ENCODE measurements at regions not wholly inside any gene's neighbourhood (a gene's known extent, or its start where the extent isn't known, plus 50 kb on each side); places are given as distances from the start of the nearest gene placed in this dataset.
"Not testable (repeated sequence)": the region's sequence is repeated elsewhere in the genome, so short reads cannot be mapped to it uniquely, and the experiment has no call there.

DNA sequence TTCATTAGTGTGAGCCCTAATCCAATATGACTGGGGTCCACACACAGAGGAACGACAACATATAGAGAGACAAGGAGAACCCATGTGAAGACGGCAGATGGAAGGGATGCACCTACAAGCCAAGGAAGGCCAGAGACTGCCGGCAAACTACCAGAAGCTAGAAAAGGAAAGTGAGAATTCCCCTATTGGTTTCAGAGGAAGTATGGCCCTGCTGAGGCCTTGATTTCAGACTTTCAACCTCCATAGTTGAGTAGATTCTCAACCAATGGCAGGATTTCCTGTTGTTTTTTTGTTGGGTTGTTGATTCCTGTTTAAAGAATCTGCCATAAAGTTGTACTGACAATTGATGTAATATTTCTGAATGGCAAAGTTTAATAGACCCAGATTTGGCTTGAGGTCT, 241.5 kb downstream of the SATB2 start:
- no peak for DNase-seq (ENCODE audit: low read depth in 1 of 2, low spot score in 1 of 2)

DNA sequence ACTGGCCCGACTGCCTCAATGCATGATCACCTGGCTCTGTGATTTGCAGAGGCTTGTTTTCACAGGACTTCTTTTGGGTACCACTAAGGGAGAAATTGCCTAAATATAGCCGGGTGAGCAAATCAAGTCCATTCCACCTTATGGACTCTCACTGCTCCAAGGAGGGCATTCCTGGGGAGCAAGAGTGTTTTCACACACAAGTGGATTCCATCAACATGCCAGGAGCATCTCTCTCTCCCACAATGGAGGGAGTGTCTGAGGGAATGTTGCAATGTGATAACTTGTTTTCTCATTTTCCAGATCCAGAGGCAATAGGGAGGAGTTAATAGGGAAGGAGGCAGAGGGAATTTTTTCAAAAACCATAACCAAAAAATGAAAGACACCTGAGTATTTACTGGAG, 250.7 kb downstream of the SATB2 start:
- DNase-seq (ENCODE audit: low read depth in 1 of 2, low spot score in 1 of 2): no peak

DNA sequence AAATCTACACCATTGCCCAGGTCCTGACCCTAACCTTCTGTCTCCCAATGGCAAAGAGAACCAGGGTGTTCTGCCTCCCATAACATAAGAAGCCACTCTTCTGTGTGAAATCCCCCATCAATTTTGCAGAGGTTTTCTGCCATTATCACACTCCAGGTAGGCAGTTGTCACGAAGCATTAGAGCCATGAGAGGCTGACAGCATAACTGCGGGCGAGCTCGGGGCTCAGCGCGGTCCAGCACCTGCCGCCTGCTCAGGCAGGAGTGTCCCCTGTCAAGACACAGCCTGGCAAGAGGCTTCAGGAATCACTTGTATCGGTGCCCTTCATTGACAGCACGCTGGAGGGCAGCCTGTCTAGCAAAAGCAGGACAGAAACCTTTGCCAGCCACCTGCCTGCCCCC, 251.2 kb downstream of the SATB2 start:
- DNase-seq (ENCODE audit: low read depth in 1 of 2, low spot score in 1 of 2): no peak

DNA sequence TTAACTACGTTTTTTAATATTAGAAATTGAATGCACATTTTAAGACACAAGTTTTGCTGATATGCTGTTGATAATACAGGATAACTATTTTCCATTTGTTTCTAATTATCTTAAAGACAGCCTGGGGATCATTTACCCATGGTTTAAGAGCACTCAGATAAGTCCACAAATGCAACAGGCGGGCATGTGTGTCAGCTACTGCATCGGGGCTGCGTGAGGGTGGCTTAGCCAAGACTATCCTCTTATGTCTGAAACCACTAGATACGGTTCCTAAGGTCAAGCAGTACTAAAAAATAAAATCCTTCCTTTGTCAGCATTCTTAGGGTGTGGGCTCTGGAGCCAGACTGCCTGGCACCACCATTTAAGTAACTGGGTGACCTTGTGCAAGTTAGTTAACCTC, 254.8 kb downstream of the SATB2 start:
- DNase-seq (ENCODE audit: low read depth in 1 of 2, low spot score in 1 of 2): no peak

DNA sequence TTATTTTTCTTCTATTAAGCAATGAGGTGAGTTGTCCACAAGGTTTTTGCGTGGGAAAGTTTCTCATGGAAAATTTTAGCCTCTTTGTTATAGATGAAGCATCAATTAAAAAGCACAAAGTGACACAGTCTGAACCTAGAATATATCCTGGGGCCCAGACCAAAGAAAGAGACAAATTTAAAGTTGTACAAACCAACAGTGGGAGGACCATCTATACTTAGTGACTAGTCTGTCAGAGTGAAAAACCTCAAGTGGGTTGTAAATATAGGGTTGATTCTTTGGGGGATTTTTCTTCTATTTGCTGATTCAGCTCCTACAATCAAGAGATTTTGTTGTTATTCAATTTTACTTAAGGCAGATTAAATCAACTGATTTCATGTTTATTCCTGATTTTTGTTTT, 256.2 kb downstream of the SATB2 start:
- DNase-seq (ENCODE audit: low read depth in 1 of 2, low spot score in 1 of 2): no peak

DNA sequence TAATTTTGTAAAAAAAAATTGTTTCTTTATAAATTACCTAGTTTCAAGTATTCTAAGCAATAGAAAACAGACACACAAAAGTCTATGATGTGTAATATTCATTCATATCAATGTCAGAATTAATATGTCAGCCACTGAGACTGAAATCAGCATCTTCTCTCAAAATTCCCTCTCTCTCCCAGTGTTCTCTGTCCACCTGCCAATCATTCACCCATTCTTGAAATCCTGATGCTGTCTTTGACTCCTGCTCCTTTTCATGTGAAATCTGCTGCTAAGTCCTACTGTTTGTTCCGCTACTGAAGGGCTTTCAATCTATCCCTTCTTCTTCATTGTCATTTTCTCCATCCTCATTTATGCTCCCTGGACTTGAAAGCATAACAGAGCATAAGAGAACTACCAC, 257.9 kb downstream of the SATB2 start:
- DNase-seq (ENCODE audit: low read depth in 1 of 2, low spot score in 1 of 2): no peak

DNA sequence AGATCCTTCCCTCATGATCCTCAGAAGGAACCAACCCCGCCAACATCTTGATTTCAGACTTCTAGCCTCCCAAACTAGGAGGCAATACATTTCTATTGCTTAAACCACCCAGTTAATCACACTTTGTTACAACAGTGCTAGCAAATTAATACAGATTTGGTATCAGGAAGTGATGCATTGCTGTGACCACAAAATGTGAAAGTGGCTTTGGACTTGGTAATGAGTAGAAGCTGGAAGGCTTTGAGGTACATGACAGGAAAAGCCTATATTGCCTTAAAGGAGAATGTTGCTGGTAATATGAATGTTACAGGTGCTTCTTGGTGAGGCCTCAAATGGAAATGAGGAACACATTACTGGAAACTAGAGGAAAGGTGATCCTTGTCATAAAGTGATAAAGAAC, 260.3 kb downstream of the SATB2 start:
- no peak for DNase-seq (ENCODE audit: low read depth in 1 of 2, low spot score in 1 of 2)

DNA sequence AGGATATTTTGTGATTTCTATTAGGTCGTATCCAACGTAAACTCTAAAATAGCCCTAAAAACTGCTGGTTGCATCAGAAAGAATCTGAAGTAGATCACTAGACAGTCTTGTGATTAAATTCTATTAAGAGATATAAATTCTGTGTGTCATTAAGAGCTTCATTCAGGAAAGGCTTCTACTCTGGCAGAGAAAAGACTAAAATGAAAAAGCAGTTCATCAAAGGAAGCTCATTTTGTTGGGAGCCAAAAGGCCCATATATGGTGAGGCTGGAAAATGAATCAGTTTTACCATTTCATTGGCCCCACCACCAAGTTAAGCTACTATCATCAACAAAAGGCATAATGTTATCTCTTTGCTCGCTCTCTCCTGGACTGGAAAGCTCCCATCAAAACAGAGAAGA, 261.1 kb downstream of the SATB2 start:
- DNase-seq (ENCODE audit: low read depth in 1 of 2, low spot score in 1 of 2): no peak

DNA sequence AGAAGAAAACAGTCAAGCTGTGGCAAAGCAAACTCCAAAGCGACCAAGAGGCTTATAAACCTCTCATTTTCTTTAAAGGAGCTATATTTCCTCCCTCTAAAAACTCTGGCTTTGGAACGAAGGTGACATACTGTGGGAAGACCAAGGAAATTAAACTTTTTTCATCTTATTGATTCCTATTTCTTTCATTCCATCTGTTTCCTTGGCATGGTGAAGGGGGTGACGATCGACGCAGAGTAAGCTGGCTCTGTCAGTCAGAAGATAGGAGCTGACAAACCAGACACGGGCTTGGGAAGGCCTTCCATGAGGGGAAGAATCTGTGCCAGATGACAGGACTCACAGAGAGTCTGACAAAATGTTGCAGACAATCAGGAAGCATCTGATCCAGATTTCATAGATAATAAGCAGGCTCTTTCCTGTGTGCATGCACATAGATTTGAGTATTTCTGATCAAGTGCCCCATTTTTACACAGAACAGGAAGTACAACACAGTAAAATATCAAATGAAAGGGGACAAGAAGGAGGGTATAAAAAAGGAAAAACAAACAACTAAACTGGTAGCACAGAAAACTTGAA, 261.7 kb downstream of the SATB2 start:
- no peak for DNase-seq (ENCODE audit: low read depth in 1 of 2, low spot score in 1 of 2)

DNA sequence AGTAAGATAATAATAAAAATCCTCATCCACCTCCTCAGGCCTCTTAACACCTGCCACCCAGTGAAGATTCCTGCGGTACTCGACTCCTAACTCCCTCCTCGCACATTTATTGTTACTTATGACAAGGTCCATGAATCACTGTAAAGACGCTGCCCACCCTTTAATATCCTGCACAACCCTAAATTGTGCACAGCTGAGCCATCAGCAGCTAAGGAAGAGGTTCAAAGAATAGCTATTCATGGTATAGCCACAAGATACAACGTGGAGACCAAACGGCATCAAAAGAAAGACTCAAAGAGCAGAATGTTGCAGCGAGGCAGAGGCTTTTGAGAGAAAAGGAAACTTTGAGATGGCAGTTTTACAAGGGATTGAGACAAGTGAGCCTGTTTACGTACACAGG, 266.3 kb downstream of the SATB2 start:
- no peak for DNase-seq (ENCODE audit: low read depth in 1 of 2, low spot score in 1 of 2)

DNA sequence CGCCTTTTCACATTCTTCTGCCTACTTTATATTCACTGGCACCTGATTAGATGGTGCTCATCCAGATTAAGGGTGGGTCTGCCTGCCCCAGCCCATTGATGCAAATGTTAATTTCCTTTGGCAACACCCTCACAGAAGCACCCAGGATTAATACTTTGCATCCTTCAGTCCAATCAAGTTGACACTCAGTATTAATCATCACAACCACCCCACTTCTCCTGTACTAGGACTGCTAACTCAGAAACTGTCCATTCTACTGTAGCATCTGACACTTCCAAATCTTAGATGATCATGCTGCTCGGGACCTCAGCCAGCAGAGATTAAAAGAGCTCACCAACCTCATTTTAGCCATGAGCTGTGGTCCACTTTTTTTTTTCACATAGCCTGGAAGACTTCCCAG, 268.5 kb downstream of the SATB2 start:
- no peak for DNase-seq (ENCODE audit: low read depth in 1 of 2, low spot score in 1 of 2)

DNA sequence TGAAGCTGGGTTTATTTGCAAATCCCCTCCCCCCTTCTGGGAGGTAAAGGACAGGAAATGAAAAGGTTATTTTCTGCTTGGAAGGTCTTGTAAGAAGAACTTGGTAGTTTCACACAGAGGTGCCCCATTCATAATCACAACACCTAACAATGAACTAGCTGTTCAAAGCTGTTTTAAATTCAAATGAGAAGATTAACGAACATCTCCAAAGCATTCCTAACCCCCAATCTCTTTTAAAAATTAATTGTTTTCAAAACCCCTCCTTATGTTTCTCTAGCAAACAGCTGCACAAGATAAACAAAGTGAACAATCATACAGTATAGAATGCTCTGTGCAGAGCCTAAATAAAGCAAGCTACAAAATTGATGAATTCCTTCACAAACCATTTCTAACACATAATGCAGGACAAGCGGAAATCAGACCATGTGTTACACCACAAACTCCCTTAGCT, 271.4 kb downstream of the SATB2 start:
- no peak for DNase-seq (ENCODE audit: low read depth in 1 of 2, low spot score in 1 of 2)

DNA sequence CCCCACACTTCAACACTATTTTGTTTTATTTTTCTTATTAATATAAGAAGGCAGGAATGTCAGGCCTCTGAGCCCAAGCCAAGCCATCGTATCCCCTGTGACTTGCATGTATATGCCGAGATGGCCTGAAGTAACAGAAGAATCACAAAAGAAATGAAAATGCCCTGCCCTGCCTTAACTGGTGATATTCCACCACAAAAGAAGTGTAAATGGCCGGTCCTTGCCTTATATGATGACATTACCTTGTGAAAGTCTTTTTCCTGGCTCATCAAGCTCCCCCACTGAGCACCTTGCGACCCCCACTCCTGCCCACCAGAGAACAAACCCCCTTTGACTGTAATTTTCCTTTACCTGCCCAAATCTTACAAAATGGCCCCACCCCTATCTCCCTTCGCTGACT, 272.6 kb downstream of the SATB2 start:
- not testable (repeated sequence) for DNase-seq (ENCODE audit: low read depth in 1 of 2, low spot score in 1 of 2)

DNA sequence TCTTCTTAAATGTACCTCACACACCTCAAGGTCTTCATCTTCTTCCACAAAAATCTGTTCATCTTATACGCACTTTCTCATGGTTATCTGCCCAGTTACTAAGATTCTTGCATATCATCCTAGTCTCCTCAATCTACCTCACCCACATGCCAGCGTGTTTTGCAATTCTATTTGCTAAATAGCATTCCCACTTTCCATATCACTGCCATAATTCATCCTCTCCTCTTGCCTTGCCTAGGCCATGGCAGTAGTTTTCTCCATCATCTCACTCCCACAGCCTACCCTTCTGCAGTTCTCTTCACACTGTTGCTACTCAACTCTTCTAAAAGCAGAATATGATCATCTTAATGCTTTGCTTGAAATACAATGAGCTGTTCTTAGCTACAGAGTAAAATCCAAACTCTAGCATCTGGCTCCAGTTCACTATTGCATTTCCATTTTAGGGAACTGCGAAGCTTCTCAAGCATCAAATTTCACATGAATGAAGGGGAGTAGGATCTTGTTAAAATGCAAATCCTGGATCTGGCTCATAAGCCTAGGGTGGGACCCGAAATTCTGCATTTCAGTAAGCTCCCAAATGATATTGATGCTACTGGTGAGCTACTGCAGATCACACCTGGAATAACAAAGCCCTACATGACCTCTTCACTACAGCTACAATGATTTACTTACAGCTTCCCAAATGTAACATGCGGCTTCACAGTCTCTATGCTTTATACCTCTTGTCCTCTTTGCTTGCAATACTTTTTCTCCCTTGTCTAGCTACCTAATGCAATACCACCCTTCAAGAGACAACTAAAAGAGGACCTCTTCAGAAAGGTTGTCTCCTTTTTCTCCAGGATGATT, 293.9 kb downstream of the SATB2 start:
- no peak for DNase-seq (ENCODE audit: low read depth in 1 of 2, low spot score in 1 of 2)

DNA sequence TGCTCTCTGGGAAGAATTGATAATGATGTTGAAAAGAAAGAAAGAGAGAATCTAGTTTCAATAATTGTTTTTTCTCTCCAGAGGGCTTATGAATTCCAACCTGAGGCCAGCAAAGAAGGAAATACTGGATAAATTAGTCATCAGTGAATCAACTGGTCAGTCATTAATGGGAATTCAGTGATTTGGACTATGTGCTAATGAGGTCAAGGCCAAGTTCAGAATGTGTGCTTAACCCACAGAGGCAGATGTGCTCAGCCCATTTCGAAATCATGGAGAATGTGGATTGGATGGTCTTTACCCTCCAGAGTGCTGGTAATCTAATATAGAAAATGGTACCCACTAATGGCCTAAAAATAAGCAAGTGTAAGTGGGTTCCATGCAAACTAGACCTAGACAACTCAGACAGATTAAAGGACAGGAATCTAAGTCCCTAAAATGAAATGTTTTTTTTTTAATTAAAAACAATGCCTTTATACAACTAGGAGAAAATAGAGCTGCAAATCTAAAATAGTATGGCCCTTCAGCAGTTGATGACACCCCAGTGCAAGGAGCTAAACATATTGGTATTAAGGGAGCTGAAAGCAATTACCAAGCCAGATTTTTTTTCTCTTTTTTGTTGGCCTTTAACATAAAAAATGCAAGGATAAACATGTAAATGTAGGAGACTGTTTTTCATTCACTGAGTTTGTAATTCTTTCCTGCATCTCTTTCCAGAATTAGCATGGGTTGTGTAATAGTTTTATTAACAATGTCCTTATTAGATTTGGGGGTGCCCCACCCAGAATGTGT, 296.9 kb downstream of the SATB2 start:
- no peak for DNase-seq (ENCODE audit: low read depth in 1 of 2, low spot score in 1 of 2)

DNA sequence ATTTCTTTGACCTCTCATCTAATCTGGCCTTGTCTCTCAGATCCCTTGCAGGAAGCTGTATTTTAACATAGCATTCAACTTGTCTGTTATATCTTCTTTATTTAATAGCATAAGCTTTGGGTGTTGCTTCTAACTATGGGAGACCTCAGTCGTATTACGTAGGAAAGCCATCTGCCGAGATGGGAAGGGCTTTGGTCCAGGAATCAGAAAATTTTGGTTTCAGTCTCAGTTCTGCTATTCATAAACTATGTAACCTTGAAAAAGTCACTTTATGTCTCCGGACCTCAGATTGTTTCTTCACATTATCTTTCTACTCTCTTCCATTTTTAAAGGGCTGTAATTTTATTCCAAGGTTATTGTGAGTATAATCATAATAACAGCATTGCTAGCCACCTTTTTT, 297.7 kb downstream of the SATB2 start:
- DNase-seq (ENCODE audit: low read depth in 1 of 2, low spot score in 1 of 2): no peak

DNA sequence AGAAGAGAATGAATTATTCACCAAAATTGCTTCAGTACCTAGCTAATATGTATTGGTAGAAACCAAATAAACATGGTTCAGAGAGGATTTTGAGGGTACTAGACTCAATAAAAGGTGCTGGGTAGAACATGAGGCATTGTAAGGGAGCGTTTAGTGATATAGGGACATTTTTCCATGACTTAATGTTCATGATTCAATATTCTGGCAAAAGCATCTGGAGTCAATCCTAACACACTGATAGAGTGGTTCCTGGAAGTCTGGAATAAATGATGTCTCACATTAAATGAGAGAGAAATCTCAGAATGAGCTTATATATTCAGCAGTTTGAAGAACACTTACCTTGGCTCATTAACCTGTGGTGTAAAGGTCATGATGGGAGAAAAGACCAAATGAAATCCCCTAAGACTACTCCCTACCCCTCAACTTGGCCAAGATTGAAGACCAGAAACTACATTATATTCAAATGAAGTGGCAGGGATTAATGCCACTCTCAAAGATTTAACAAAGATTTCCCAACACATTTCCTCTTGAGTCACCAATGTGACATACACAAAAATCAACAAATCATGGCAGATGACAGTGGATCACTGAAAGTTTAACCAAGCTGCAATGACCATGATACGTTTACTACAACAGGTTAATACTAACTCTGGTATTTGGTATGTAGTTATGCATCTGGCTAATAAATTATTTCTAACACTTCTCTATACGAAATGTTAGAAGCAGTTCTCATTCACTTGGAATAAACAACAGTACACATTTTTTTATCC, 309.5 kb downstream of the SATB2 start:
- DNase-seq (ENCODE audit: low read depth in 1 of 2, low spot score in 1 of 2): no peak

DNA sequence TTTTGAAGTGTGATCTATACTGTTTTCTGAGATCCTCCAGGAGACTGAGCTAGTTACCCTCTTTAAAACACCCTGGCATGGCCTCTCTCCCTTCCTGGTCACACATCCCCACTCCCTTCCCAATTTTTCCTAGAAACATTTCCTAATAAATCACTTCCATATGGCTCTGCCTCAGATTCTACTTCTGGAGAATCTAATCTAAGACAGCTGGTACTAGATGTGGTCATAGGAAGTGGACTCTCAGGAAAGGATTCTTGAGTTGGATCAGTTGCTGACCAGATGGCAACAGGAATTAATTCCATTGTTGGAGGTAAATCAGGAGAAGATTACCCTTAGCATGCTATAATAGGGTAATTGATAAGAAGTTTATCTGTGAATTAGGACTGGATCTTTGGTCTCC, 310.5 kb downstream of the SATB2 start:
- no peak for DNase-seq (ENCODE audit: low read depth in 1 of 2, low spot score in 1 of 2)

DNA sequence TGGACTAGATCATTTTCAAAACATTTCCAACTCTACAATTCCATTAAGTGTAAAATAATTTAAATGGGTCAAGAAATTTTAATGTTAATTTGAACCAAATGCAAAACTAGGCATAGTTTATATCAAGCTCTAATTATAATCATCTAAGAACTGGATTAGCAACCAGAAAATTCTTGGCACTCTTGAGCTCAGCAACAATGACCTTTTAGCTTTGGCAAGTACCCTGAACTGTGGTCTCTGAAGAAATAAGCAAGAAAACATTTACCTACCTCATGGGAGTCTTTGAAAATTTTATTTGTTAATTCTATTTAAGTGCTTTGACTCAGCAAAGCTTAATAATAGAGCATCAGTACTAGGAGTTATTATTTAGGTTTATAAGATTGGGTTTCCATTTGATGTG, 313.2 kb downstream of the SATB2 start:
- no peak for DNase-seq (ENCODE audit: low read depth in 1 of 2, low spot score in 1 of 2)

DNA sequence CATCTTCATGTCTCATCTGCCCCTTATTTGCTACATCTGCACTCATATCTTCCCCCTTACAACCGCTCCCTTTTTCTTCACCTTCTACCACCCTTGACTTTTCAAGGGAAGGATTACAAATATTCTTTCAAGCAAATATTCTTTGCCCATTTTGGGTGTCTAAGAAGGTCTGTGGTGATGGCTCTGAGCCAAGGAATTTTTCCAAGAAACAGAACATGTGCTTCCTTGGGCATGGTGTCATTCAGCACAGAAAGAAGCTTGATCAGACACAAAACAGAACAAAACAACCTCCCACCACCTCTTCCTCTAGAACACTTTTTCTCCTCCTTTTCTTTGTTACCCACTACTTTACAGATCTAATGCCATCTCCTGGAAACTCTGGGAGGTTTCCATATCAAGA, 313.7 kb downstream of the SATB2 start:
- no peak for DNase-seq (ENCODE audit: low read depth in 1 of 2, low spot score in 1 of 2)

DNA sequence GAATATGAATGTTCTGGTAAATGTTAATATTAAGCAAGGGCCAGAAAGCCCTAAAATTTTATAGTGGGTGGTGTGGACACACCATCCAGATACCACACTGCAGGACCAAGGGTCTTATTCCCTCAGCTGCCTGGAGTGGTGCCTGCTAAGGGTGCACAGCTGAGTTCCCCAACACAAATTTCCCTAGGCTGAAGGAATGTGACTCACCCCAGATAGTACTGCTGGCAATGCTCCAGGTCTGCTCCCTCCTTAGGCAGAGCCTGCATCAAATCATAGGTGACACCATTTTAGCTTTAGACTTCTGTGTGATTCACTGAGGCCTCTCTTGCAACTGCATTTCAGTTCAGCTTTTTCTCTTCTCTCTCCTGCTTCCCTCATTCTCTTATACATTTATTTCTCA, 321.1 kb downstream of the SATB2 start:
- DNase-seq (ENCODE audit: low read depth in 1 of 2, low spot score in 1 of 2): no peak
